NCI-H748 (cell line): ENCODE measurements at regions not wholly inside any gene's neighbourhood (a gene's known extent, or its start where the extent isn't known, plus 50 kb on each side); places are given as distances from the start of the nearest gene placed in this dataset.
"Not testable (repeated sequence)": the region's sequence is repeated elsewhere in the genome, so short reads cannot be mapped to it uniquely, and the experiment has no call there.

Source experiments
- DNase-seq: peaks from one replicate; lab custom pipeline; 2025; ENCODE audit not compliant: unreplicated experiment; lab: John Stamatoyannopoulos, UW

DNA sequence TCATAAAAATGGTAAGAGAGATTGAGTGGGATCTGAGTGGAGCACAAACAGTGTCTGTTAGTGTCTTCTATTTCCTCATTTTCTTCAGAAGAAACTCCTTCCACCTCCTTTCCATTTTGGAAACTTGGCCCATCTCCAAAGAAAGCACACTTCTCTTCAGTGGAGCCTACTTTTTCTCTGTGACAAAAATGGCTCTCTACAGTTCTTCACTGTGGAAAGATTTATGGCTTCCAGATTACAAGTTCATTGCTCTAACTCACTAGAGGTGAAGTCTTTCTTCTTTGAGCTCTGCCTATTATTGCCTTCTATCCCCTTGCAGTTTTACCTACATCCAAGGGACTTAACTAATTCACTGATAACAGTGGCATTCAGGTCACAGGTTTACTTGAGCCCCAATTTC is 325.8 kb downstream of the ANTXR2 start:
- no peak for DNase-seq

DNA sequence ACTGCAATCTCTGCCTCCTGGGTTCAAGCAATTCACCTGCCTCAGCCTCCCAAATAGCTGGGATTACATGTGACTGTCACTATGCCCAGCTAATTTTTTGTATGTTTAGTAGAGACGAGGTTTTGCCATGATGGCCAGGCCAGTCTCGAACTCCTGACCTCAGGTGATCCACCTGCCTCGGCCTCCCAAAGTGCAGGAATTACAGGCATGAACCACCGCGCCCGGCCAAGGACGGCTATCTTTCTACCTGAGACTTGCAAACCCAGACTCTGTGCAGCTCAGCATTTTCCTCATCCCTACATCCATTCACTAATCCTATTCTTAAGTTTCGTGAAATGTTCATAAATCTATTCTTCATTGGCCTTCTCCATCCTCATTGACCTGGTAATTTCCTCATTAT is 330.0 kb downstream of the ANTXR2 start:
- DNase-seq, result no peak

DNA sequence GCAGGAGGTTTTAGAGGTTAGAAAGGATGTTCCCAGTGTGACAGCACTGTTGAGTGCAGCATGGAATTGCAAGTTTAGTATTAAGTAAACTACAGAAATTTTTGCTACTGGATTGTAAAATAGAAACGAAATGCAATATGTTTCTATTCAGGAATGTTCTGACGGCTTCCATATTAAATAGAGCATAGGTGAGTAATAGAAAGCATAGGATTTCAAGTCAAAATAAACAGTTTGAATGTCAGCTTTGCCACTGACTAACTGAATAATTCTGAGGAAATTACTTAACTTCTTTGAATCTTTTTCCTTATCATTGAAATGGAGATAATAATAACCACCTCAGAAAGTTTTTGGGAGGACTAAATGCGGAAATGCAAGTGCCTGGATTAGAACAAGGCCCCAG is 331.9 kb upstream of the GK2 start:
- no peak for DNase-seq

DNA sequence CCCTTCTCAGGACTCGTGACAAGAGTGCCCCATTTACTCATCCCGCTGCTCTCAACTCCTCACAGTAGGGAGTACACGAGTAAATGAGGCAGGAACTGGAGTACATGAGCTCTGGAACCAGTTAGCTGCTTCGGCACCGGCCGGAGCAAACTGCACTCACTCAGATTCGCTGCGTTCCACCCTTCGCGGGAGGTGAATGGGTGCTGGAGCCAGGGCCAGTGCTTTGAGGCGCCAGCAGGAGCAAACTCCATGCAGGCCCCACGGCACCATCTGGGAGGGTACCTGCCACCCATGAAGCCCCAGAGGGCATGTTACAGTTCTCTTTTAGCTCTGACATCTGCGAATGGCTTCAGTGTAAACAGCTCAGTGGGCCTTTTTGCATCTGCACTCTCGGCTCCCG is 315.5 kb upstream of the GK2 start:
- no peak for DNase-seq

DNA sequence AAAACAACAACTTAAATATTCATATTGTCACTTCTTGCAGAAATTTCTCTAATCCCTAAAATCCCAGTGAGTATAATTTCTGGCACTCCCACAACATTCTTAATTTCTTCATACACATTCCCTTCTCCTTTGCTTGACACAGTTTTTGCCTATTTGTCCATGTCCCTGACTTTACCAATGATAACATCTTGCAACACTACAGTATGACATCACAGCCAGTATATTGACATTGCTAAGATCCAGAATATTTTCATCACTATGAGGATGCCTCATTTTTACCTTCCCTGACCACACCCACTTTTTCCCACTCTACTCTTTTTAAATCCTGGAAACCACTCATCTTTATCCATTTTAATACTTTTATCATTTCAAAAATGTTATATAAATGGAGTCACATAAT is 292.3 kb upstream of the GK2 start:
- DNase-seq, result no peak

DNA sequence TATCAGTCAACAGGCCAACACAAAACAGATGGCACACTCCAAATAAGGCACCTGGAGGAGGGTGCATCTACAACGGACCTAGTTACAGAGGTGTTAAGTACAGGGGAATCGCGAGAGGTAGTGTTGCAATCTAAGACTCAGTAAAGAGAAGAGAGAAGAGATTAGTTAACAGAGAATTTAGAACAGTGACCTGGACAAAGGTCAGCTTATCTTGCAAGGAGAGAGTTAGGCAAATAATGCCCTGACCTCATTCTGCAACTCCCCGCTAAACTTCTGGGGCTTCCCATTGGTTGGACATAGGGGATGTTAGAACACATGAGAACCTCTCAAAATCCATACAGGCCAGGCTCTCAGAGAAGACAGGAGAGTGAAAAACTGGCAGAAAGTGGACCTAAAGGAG is 289.4 kb upstream of the GK2 start:
- no peak for DNase-seq

DNA sequence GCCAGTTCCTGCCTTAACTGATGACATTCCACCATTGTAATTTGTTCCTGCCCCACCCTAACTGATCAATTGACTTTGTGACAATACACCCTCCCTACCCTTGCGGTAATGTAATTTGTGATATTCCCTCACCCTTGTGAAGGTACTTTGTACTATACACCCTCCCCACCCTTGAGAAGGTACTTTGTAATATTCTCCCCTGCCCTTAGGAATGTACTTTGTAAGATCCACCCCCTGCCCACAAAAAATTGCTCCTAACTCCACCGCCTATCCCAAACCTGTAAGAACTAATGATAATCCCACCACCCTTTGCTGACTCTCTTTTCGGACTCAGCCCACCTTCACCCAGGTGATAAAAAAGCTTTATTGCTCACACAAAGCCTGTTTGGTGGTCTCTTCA is 288.5 kb upstream of the GK2 start:
- not testable (repeated sequence) for DNase-seq

DNA sequence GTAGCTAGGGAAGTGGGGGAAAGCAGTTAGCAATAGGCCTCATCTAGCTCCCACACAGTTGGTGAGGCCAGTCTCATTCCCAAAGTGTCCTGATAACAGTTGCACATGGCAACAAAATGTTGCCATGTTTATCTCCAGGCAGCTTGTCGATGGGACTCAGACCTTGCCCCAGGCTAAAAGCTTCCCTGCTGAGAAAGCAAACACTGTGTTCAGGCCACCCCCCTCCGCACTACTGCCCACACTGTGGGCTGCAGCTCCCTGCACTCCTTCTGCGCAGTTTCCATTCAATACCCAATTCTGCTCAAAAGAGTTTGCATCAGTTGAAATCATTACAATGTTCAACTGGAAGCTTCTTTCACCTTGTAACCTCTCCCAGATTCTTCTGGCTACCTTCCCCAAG is 287.8 kb upstream of the GK2 start:
- DNase-seq, result peak; percentile 42

DNA sequence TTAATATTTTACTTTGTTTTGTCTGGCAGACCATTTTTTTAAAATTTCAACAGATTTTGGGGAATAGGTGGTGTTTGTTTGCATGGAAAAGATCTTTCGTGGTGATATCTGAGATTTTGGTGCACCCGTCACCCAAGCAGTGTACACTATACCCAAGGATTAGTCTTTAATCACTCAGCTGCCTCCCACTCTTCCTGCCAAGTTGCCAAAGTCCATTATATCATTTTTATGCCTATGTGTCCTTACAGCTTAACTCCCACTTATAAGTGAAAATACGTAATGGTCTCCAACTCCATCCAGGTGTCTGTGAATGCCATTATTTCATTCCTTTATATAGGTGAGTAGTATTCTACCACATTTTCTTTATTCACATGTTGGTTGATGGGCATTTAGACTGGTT is 281.7 kb upstream of the GK2 start:
- DNase-seq, result no peak

DNA sequence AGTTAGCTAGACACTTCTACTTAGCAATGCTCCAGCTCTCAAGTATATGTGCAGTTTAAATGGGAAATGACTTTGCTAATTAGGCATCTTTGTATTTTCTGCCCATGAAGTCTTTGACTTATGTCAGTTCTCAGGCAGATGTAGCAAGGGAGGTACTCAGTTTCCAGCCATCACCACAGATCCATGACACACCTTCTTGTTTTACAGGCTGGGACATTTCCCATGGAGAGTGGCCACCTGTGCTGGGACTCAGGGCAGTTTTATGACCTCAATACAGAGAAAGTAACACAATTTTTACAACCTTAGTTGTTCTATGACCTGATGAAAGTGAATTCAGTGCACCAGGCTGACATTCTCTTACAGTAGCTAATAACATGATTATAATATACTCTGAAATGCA is 280.7 kb upstream of the GK2 start:
- DNase-seq, result no peak

DNA sequence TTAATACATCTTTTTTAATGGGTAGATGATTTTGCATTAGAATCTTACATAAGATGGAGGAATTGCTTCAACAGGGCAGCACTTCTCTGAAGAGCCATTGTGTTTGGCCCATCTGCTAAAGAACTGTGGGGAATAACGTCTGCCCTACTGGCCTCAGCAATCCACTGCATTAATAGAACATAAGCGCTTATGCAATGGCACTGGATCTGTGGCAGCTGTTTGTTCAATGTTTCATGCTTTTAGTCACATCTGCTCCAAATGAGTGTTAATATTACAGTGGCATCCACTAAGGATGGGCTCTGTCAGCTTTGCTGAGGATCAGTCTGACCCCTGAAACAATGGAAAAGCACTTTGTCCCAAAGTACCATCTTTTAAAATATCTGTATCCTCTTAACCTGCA is 279.0 kb upstream of the GK2 start:
- no peak for DNase-seq

DNA sequence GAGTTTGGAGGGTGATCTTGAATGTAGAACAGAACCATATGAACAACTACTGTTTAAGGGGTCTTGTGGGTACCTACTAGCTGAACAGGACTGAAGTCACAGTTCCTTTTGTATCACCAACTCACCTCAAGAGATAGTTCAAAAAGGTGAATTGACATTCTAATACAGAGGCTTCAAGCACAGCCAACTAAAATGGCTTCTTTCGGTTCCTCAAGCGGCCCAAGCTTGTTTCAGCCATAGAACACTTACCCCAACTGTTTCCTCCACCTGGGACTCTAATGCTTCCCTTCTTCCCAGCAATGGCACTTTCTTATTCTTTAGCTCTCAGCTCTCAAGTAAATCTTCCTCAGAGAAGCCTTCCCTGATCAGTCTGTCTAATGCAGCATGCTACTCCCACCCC is 277.5 kb upstream of the GK2 start:
- no peak for DNase-seq

DNA sequence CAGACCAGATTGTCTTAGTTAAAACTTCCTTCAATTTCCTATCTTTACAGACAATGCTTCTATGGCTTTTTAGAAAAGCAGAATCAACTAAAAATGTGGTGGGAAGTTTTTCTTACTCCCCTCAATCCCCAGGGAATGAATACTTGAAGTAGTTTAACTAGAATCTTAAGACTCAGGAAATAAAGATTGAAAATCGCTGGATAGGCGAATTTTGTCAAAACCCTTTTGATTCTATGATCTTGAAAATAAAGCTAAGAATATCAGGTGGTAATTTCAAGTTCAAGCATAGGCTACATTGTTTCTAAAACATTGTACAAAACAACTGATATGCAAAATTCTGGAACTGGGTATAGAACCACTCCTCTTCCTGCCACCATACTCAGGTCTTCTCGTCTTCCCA is 276.5 kb upstream of the GK2 start:
- no peak for DNase-seq

DNA sequence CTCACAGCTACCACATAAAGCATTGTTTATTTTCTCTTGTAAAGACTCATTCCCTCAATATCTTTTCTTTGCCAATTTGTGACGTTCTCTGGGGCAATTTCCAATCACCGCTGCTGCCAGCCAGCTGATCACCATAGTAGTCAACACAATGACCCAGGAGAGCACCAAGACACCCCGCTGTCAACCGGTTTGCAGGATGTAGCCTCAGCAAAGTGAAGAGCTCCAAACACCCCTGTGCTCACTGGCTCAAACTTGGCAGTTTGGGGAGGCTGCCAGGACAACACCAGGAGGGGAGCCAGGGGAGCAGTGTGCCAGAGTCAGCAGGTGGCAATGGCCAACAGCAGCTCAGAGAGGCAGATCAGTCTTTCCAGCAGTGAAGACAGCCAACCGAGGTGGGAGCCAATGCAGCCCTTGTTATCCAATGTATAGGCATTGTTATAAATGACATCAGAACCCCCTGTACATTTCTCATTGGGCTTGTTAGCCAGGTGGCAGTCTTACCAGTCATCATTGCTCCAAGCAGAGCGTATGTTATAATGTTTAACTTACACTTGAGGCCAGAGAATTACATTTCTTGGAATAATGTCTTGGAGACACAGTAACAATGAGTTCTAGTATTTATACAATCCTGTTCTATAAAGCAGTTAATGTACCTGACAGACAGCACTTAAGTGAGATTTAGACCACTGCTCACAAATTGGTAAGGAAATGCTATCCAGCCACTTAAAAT is 274.9 kb upstream of the GK2 start:
- DNase-seq, result no peak

DNA sequence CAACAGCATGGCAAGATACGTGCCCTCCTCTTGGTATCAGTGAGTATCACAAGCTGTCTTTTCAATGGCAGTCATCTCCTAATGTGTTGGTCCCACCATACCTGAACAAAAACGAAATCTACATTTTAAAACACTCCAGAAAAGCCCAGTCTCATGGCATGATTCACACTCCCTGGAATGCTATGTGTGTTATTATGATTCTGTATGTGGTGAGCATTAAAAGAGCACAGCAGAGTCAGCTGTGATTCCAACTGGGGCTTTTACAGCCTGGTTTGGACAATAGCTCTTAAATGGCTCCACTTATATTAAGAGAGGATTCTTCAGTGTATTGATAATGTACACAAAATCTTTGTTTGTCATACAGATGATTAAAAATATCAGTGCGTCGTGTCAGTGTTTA is 274.1 kb upstream of the GK2 start:
- no peak for DNase-seq

DNA sequence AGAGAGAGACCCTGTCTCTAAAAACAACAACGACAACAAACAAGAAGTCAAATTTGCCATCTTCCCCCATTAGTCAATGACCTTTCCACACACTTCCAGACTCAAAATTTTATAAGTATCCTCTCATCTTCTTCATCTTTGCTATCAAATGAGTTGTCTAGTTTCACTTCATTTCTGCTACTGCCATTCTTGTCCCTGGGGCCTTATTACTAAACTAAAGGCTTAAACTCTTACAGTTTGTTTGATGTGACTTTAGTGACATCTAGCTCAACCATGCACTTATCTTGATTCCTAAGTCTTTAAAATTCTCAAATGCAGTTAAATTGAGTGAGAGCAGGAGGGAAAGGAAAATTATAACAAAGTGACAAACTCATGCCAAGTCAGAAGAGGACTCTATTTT is 271.8 kb upstream of the GK2 start:
- DNase-seq, result no peak

DNA sequence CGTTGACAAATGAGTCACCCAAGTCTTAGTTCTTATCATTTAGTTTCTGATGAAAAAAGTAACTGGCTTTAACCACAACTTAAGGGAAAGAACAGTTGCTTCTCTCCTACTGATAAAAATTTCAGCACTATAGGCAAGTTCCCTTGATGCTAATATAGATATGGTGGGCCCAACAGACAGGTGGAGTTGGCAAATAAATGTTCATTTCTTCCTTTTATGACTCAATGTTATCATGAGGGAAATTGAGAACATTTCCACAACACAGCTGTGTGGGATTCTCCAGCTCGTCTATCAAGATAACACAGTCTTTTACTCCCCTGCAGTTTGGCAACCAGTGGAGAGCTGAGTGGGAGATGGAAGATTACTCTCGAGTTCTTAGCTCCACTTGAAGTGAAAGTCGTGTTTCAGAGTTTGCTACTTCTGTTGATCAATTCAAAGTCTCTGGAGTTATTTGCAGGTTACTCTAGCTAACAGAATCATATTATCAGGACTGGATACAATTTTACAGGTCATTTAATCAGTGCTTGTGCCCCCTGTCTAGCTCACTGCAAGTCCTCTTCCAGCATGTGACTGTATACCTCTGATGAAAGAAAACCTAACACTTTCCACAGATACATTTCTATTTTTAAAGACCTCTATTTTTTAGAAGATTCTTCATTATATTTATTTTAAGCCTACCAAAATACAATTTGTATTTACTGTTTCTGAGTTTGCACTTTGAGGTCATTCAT is 270.6 kb upstream of the GK2 start:
- DNase-seq, result no peak

DNA sequence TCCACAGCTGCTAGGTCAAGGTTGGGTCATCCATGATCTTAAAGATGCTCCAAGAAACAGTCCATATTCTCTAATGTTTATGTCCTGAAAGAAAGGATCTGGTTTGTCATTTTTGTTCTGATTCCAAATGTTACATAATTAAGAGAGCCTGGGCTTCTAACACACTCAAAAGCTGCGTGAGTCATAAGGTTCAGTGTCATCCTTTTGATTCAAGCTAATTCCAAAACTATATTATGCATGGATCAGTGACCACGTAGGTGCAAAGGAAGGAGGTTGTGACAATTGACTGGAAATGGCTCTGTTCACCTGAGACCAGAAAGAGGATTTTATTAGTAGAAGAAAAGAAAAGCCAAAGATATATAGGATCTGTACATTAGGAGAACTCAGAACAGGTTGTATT is 268.7 kb upstream of the GK2 start:
- DNase-seq, result no peak

DNA sequence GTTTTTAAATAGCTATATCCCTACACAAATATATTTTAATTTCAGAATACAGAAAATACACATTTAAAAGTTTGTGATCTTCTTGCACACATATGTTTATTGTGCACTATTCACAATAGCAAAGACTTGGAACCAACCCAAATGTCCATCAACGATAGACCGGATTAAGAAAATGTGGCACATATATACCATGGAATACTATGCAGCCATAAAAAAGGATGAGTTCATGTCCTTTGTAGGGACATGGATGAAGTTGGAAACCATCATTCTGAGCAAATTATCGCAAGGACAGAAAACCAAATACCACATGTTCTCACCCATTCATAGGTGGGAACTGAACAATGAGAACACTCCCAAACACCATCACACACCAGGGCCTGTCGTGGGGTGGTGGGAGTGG is 266.9 kb upstream of the GK2 start:
- not testable (repeated sequence) for DNase-seq

DNA sequence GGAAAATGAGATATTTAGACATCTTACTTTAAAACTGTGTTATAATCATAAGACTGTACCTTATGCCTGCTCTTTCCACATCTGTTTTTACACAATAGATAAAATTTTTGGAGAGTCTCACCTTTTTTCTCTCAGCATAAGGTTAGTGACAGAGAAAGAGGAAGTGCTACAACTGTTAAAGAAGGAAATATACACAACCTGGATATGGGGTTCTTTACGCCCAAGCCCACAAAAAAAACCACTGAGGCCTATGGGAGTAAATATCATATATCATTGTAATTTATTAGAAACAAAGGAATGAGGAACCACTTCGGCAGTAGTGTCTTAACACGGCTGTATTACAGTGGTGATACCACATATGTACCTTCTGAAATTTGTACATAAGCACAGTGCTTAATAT is 265.9 kb upstream of the GK2 start:
- DNase-seq, result no peak

DNA sequence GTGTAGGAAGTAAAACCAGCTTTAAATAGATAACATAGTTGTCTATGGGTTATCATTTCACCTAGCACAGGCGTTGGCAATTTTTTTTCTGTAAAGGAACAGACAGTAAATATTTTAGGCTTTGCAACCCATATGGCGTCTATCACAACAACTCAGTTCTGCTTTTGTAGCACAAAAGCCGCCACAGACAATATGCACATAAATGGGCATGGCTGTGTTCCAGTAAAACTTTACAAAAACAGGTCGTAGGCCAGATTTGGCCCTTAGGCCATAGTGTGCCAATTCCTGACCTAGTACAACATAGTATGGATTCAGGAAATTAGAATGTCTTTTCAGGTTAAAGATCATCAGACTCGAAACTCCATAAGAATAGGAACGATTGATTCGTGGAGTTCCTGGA is 265.3 kb upstream of the GK2 start:
- DNase-seq, result no peak

DNA sequence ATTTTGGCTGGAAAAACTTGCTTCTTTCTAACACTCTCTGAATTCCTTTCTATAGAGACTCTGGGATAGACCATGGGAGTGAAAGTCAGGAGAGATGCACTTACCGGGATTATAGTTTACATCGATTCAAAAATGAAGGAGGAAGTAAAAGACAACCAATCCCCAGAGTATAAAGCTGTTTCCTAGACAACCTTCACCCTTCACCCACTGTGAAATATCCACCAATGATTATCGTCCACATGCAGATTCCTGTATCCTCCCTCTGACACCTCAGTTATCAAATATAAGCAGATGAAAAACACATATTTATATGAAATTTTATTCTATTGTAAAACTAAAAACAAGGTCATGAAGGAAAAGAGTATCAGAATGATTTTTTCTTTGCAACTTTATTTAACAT is 258.8 kb upstream of the GK2 start:
- no peak for DNase-seq

DNA sequence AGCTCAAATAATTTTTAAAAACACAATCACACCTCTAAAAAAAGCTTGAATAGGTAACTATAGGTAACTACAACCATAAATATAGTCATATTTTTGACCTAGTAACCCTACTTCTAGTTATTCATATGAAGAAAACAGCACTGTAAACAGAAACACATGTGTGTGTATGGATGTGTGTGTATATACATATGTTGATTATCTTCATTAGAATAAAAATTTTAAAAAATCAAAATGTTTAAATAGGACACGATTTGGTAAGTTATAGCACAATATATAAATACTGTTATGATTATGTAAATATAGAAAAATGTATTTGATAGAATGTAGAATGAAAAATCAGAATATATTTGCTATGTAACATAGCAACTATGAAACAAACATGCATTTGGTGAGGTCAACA is 258.1 kb upstream of the GK2 start:
- DNase-seq, result no peak
